Retinal pigment epithelial cell (primary cell): ENCODE measurements at regions not wholly inside any gene's neighbourhood (a gene's known extent, or its start where the extent isn't known, plus 50 kb on each side); places are given as distances from the start of the nearest gene placed in this dataset.

Experiments used
- DNase-seq: peaks from one replicate; pipeline ENCODE4 v3.0.0-alpha.2; 2010; ENCODE audit warnings: low read depth
- H3K4me3 ChIP-seq: 2 replicates; pipeline ENCODE4 v1.5.1; 2011; ENCODE audit warnings: mild to moderate bottlenecking, low read length, control low read depth, moderate library complexity
- CTCF ChIP-seq: conservative IDR thresholded peaks from 2 replicates; pipeline ENCODE4 v1.5.1; 2011; ENCODE audit warnings: low read depth, low read length, control low read depth, inconsistent platforms

- H3K4me3 ChIP-seq: no peak overlapping the region
- DNase-seq: no peak
- TF ChIP-seq CTCF: no peak
These were observed 58.6 kb upstream of the VRK2 start for GRCh38 chr2:57987835-57988573.

GRCh38 chr2:57990118-57990725, 56.4 kb upstream of the VRK2 start:
- no peak overlapping the region for H3K4me3 ChIP-seq
- DNase-seq: no peak
- no peak for TF ChIP-seq CTCF
